ENCODE measurements at regions not wholly inside any gene's neighbourhood (a gene's known extent, or its start where the extent isn't known, plus 50 kb on each side); places are given as distances from the start of the nearest gene placed in this dataset.

GRCh38 chr3:76138921-76139320 lies 353.6 kb upstream of the ZNF717 start:
- no peak for DNase-seq (ENCODE audit: low spot score)
- in situ Hi-C loops (cut with MboI; ENCODE audit: low sequenced_read_pairs, unreplicated experiment) = no loop called here
- TF ChIP-seq CTCF (IDR thresholded peaks at IDR 0.05; ENCODE audit: borderline replicate concordance, control extremely low read depth, extremely low read depth, insufficient read depth, missing control alignments) = no peak

GRCh38 chr3:76147846-76148245 lies 362.5 kb upstream of the ZNF717 start:
- no peak for DNase-seq (ENCODE audit: low spot score)
- in situ Hi-C loops (cut with MboI; ENCODE audit: low sequenced_read_pairs, unreplicated experiment) = no loop called here
- no peak for TF ChIP-seq CTCF (IDR thresholded peaks at IDR 0.05; ENCODE audit: borderline replicate concordance, control extremely low read depth, extremely low read depth, insufficient read depth, missing control alignments)

GRCh38 chr3:76152028-76152427 lies 366.7 kb upstream of the ZNF717 start:
- in situ Hi-C loops (cut with MboI; ENCODE audit: low sequenced_read_pairs, unreplicated experiment) = no loop called here

GRCh38 chr3:76161856-76162255 lies 376.5 kb upstream of the ZNF717 start:
- TF ChIP-seq CTCF (IDR thresholded peaks at IDR 0.05; ENCODE audit: borderline replicate concordance, control extremely low read depth, extremely low read depth, insufficient read depth, missing control alignments) = no peak
- DNase-seq (ENCODE audit: low spot score) = no peak
- in situ Hi-C loops (cut with MboI; ENCODE audit: low sequenced_read_pairs, unreplicated experiment) = no loop called here

More at GRCh38 chr3:76152028-76152427, 366.7 kb upstream of the ZNF717 start:
- no peak for DNase-seq (ENCODE audit: low spot score)
- no peak for TF ChIP-seq CTCF (IDR thresholded peaks at IDR 0.05; ENCODE audit: borderline replicate concordance, control extremely low read depth, extremely low read depth, insufficient read depth, missing control alignments)

GRCh38 chr3:76171647-76172046 lies 386.3 kb upstream of the ZNF717 start:
- in situ Hi-C loops (cut with MboI; ENCODE audit: low sequenced_read_pairs, unreplicated experiment) = no loop called here
- TF ChIP-seq CTCF (IDR thresholded peaks at IDR 0.05; ENCODE audit: borderline replicate concordance, control extremely low read depth, extremely low read depth, insufficient read depth, missing control alignments) = no peak
- no peak for DNase-seq (ENCODE audit: low spot score)

- in situ Hi-C loops (cut with MboI; ENCODE audit: low sequenced_read_pairs, unreplicated experiment) = no loop called here
- TF ChIP-seq CTCF (IDR thresholded peaks at IDR 0.05; ENCODE audit: borderline replicate concordance, control extremely low read depth, extremely low read depth, insufficient read depth, missing control alignments) = no peak
- no peak for DNase-seq (ENCODE audit: low spot score)
These were observed 392.3 kb upstream of the ZNF717 start for GRCh38 chr3:76177610-76178009.

- no peak for TF ChIP-seq CTCF (IDR thresholded peaks at IDR 0.05; ENCODE audit: borderline replicate concordance, control extremely low read depth, extremely low read depth, insufficient read depth, missing control alignments)
- no peak for DNase-seq (ENCODE audit: low spot score)
- in situ Hi-C loops (cut with MboI; ENCODE audit: low sequenced_read_pairs, unreplicated experiment) = no loop called here
These were observed 393.1 kb upstream of the ZNF717 start for GRCh38 chr3:76178412-76178811.

All from GM13976 (cell line).